KMS-11 (cell line): ENCODE measurements at regions not wholly inside any gene's neighbourhood (a gene's known extent, or its start where the extent isn't known, plus 50 kb on each side); places are given as distances from the start of the nearest gene placed in this dataset.

Experiments used
- H2AFZ ChIP-seq: fragments of 200-600 bp; sonication (generic); 2 replicates; pipeline ENCODE4 v1.6.1; 2016; ENCODE audit warnings: antibody characterized with exemption, mixed run types, low read depth
- H3K27ac ChIP-seq: fragments of 200-600 bp; sonication (generic); 2 replicates; pipeline ENCODE4 v1.6.1; 2016; ENCODE audit warnings: mild to moderate bottlenecking, mixed run types
- H3K27me3 ChIP-seq: fragments of 200-600 bp; sonication (generic); 2 replicates; pipeline ENCODE4 v1.6.1; 2017; ENCODE audit warnings: mild to moderate bottlenecking, low read depth, mixed run types, moderate library complexity; ENCODE audit not compliant: insufficient read depth
- H3K36me3 ChIP-seq: fragments of 200-600 bp; sonication (generic); 2 replicates; pipeline ENCODE4 v1.6.1; 2017; ENCODE audit warnings: mild to moderate bottlenecking, mixed run types; ENCODE audit not compliant: insufficient read depth
- H3K4me1 ChIP-seq: fragments of 200-600 bp; sonication (generic); 2 replicates; pipeline ENCODE4 v1.6.1; 2016; ENCODE audit warnings: mild to moderate bottlenecking, low read depth, mixed run types; ENCODE audit not compliant: poor library complexity, severe bottlenecking
- H3K4me2 ChIP-seq: fragments of 200-600 bp; sonication (generic); 2 replicates; pipeline ENCODE4 v1.7.0; 2016; ENCODE audit warnings: mild to moderate bottlenecking, mixed run types
- H3K4me3 ChIP-seq: fragments of 200-600 bp; sonication (generic); IDR thresholded peaks from 2 replicates; pipeline ENCODE4 v1.6.1; 2017; ENCODE audit warnings: low read depth, low read length, mixed read lengths; ENCODE audit not compliant: insufficient read depth
- H3K79me2 ChIP-seq: fragments of 200-600 bp; sonication (generic); 2 replicates; pipeline ENCODE4 v1.6.1; 2016; ENCODE audit warnings: low read depth, mixed run types; ENCODE audit not compliant: insufficient read depth
- H3K9ac ChIP-seq: fragments of 200-600 bp; sonication (generic); 2 replicates; pipeline ENCODE4 v1.6.1; 2016; ENCODE audit warnings: mild to moderate bottlenecking, mixed run types
- H4K20me1 ChIP-seq: fragments of 200-600 bp; sonication (generic); 2 replicates; pipeline ENCODE4 v1.6.1; 2016; ENCODE audit warnings: mild to moderate bottlenecking, mixed run types; ENCODE audit not compliant: insufficient read depth
- TF ChIP-seq, protein P1 (sequence below): fragments of 200-600 bp; sonication (generic); conservative IDR thresholded peaks from 2 replicates; pipeline ENCODE4 v1.6.1; 2017; ENCODE audit warnings: low read depth, mild to moderate bottlenecking, antibody characterized with exemption, low read length, moderate library complexity, mixed read lengths

DNA sequence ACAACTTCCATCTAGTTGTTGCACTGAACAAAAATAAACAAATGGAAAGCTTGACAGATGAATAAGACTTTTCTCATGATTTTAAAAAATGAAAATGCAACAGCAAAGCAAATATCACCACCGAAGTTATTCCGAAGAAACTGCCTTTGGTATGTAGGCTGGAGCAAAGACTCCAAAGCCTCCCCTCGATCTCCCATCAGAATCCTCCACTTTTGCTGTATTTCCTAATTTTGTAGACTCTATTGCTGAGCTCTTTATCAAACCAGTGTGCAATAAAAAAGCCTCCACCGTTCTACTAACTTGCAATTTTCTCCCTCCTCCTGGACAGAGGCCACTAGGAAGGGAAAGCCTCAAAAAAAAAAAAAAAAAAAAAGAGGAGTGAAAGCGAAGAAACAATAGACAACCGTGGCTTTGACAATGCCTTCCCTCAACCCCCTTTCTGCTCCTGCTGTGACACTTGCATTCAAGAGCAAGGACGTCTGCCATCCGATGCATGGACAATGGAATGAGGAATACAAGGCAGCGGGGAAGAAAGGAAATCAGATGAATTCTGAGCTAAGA is 190.9 kb upstream of the BLID start:
- no peaks in the 10 kb centered on the region for H3K79me2 ChIP-seq
- H3K4me1 ChIP-seq: no peaks in the 10 kb centered on the region
- no peak overlapping the region for H2AFZ ChIP-seq
- no peak overlapping the region for H3K4me3 ChIP-seq
- no peaks in the 10 kb centered on the region for H3K27me3 ChIP-seq
- H3K36me3 ChIP-seq: no peaks in the 10 kb centered on the region
- no peaks in the 10 kb centered on the region for H4K20me1 ChIP-seq
- H3K9ac ChIP-seq: no peak overlapping the region
- H3K27ac ChIP-seq: no peak overlapping the region
- H3K4me2 ChIP-seq: no peak overlapping the region
- TF ChIP-seq, protein P1, sequence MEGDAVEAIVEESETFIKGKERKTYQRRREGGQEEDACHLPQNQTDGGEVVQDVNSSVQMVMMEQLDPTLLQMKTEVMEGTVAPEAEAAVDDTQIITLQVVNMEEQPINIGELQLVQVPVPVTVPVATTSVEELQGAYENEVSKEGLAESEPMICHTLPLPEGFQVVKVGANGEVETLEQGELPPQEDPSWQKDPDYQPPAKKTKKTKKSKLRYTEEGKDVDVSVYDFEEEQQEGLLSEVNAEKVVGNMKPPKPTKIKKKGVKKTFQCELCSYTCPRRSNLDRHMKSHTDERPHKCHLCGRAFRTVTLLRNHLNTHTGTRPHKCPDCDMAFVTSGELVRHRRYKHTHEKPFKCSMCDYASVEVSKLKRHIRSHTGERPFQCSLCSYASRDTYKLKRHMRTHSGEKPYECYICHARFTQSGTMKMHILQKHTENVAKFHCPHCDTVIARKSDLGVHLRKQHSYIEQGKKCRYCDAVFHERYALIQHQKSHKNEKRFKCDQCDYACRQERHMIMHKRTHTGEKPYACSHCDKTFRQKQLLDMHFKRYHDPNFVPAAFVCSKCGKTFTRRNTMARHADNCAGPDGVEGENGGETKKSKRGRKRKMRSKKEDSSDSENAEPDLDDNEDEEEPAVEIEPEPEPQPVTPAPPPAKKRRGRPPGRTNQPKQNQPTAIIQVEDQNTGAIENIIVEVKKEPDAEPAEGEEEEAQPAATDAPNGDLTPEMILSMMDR: no peak

DNA sequence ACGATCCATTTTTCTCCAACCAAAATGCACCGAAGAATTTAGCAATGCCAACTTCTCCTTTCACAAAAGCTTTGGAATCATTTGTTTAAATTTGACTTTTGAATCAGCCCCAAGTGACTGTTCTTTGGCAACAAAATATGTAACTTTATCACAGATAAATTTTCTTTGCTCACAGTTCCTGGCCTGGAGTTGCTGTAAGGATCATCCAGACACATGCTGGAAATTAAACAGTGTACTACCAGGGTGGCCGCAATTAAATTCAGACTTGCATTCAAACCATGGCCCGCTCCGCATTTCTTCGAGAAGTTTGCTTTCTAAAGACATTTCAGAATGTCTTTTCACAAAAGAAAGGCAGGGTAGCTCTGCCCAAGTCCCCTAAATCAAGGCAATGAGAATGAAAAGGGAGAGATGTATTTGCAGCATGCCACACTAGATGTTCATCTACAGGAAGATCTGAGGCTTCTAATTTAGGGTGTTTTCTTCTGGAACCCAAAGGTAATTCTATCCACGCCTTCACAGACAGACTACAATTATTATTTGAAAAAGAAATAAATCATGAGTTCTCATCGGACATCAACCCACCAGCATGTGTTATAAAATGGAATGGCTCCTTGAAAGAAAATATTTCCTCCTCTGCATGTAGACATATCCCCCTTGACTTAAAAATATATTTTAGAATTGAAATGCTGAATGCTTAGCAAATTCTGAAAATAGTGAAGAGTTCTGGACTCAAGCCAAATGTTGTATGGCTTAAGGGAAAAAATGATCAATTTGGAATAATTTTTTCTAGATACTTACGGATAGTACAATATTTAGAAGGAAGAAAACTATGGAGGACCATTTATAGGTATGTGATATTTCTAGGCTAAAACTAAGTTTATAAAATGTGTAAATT is 189.7 kb upstream of the BLID start:
- Histone ChIP-seq H3K27ac (no peak overlapping the region), H3K27me3 (no peaks in the 10 kb centered on the region), H3K4me3 (no peak overlapping the region), H3K4me1 (no peaks in the 10 kb centered on the region), H3K4me2 (no peak overlapping the region), H4K20me1 (no peaks in the 10 kb centered on the region), H3K9ac (no peak overlapping the region), H2AFZ (no peak overlapping the region), H3K36me3 (no peaks in the 10 kb centered on the region), H3K79me2 (no peaks in the 10 kb centered on the region)
- TF ChIP-seq, protein P1: no peak

- H3K9ac ChIP-seq: no peak overlapping the region
Measured at GRCh38 chr11:122304973-122305372, 189.0 kb upstream of the BLID start.

GRCh38 chr11:122304306-122304705 is 188.3 kb upstream of the BLID start:
- no peaks in the 10 kb centered on the region for H3K79me2 ChIP-seq
- TF ChIP-seq, protein P1: no peak
- no peak overlapping the region for H2AFZ ChIP-seq
- no peaks in the 10 kb centered on the region for H3K36me3 ChIP-seq
- no peak overlapping the region for H3K4me2 ChIP-seq
- no peak overlapping the region for H3K4me3 ChIP-seq
- H4K20me1 ChIP-seq: no peaks in the 10 kb centered on the region
- no peaks in the 10 kb centered on the region for H3K4me1 ChIP-seq
- H3K27ac ChIP-seq: no peak overlapping the region
- no peaks in the 10 kb centered on the region for H3K27me3 ChIP-seq
- no peak overlapping the region for H3K9ac ChIP-seq

More at GRCh38 chr11:122304973-122305372, 189.0 kb upstream of the BLID start:
- H4K20me1 ChIP-seq: no peaks in the 10 kb centered on the region
- no peaks in the 10 kb centered on the region for H3K36me3 ChIP-seq
- no peak overlapping the region for H3K27ac ChIP-seq
- H3K4me2 ChIP-seq: no peak overlapping the region
- TF ChIP-seq, protein P1: no peak
- no peak overlapping the region for H3K4me3 ChIP-seq
- no peaks in the 10 kb centered on the region for H3K4me1 ChIP-seq
- H3K27me3 ChIP-seq: no peaks in the 10 kb centered on the region
- H3K79me2 ChIP-seq: no peaks in the 10 kb centered on the region
- no peak overlapping the region for H2AFZ ChIP-seq
